GM12878 (cell line): ENCODE measurements at regions not wholly inside any gene's neighbourhood (a gene's known extent, or its start where the extent isn't known, plus 50 kb on each side); places are given as distances from the start of the nearest gene placed in this dataset.

Experiments
- ATAC-seq: fragments of 200-7000 bp; cut with Tn5 transposase; 3 replicates; pipeline ENCODE4 v1.9.1; 2020; ENCODE audit warnings: mild to moderate bottlenecking, moderate library complexity
- BruUV-seq: library from RNA; stranded (reverse); fragments of 400-500 nt; replicated peaks from 2 replicates; lab custom pipeline; 2021; lab: Mats Ljungman, UMichigan
- CTCF ChIA-PET: fragments of 300-600 bp; sonication (Branson Sonifier 250); formaldehyde crosslinking; extraction: SDS; loops from one replicate; lab custom pipeline; 2021; ENCODE audit warnings: inconsistent platforms; lab: Yijun Ruan, JAX
- POLR2A ChIA-PET: fragments of 350-600 bp; formaldehyde crosslinking; extraction: SDS; loops from one replicate; lab custom pipeline; 2021; ENCODE audit warnings: inconsistent platforms; lab: Charles Lee
- RAD21 ChIA-PET: fragments of 300-600 bp; sonication (Branson Sonifier 250); formaldehyde crosslinking; loops from one replicate; lab custom pipeline; 2023; ENCODE audit warnings: antibody characterized with exemption; ENCODE audit not compliant: unreplicated experiment; lab: Charles Lee
- SMC1A ChIA-PET: fragments of 300-600 bp; sonication (Branson Sonifier 250); formaldehyde crosslinking; loops from one replicate; lab custom pipeline; 2023; ENCODE audit not compliant: unreplicated experiment, uncharacterized antibody; lab: Charles Lee
- DNase-seq: peaks from one replicate; pipeline ENCODE4 v3.0.0-alpha.2; 2011; ENCODE audit warnings: low read depth, low spot score
- FAIRE-seq: peaks from 3 replicates; lab custom pipeline; 2011; peaks lifted over from hg19 to GRCh38; lab: Jason Lieb, UNC
- H2AFZ ChIP-seq: 2 replicates; pipeline ENCODE4 v1.6.0; 2011; ENCODE audit warnings: low read depth, low read length, control low read depth; ENCODE audit not compliant: control insufficient read depth
- H3K27ac ChIP-seq: 2 replicates; pipeline ENCODE4 v1.5.1; 2011; ENCODE audit warnings: control low read depth; ENCODE audit not compliant: control insufficient read depth, insufficient read depth
- H3K27me3 ChIP-seq, 2 experiments: replicated peaks in 1 of 2; 2 replicates each; pipeline versions ENCODE4 v1.6.0 to v1.6.1; 2011; ENCODE audit warnings: low read length in 1 of 2; ENCODE audit not compliant: control insufficient read depth in 2 of 2, insufficient read depth in 2 of 2
- H3K36me3 ChIP-seq, 2 experiments: 2 replicates each; pipeline ENCODE4 v1.5.1; 2011; ENCODE audit warnings: low read length in 1 of 2; ENCODE audit not compliant: control insufficient read depth in 2 of 2, insufficient read depth in 2 of 2
- H3K4me1 ChIP-seq: 2 replicates; pipeline ENCODE4 v1.6.1; 2011; ENCODE audit warnings: mild to moderate bottlenecking, low read length, moderate library complexity, mixed read lengths; ENCODE audit not compliant: control insufficient read depth, insufficient read depth
- H3K4me2 ChIP-seq: 2 replicates; pipeline ENCODE4 v1.6.0; 2011; ENCODE audit warnings: control low read depth; ENCODE audit not compliant: control insufficient read depth, insufficient read depth
- H3K4me3 ChIP-seq: fragments of 200-600 bp; sonication (generic); 2 replicates; pipeline ENCODE4 v1.5.1; 2016
- H3K79me2 ChIP-seq: 2 replicates; pipeline ENCODE4 v1.6.0; 2011; ENCODE audit warnings: low read length; ENCODE audit not compliant: control insufficient read depth, insufficient read depth
- H3K9ac ChIP-seq: 2 replicates; pipeline ENCODE4 v1.8.0; 2011; ENCODE audit warnings: low read length, control low read depth, mixed read lengths; ENCODE audit not compliant: control insufficient read depth, insufficient read depth
- H3K9me3 ChIP-seq: replicated peaks from 3 replicates; pipeline ENCODE4 v1.5.1; 2011; ENCODE audit warnings: mild to moderate bottlenecking, low read length; ENCODE audit not compliant: control insufficient read depth, insufficient read depth
- H4K20me1 ChIP-seq: 2 replicates; pipeline ENCODE4 v1.6.0; 2011; ENCODE audit not compliant: control insufficient read depth, insufficient read depth
- CBFB ChIP-seq: IDR thresholded peaks from 2 replicates; pipeline ENCODE4 v1.6.1; 2016; ENCODE audit warnings: antibody characterized with exemption, low read depth
- CHD2 ChIP-seq: IDR thresholded peaks from 2 replicates; pipeline ENCODE4 v1.6.1; 2011; ENCODE audit warnings: low read depth, low read length, improper control_type of control experiment, borderline replicate concordance
- CUX1 ChIP-seq: IDR thresholded peaks from 2 replicates; pipeline ENCODE4 v1.6.1; 2012; ENCODE audit warnings: improper control_type of control experiment, low read depth, low read length; ENCODE audit not compliant: insufficient replicate concordance
- ESRRA ChIP-seq: IDR thresholded peaks from 2 replicates; pipeline ENCODE4 v1.6.1; 2012; ENCODE audit warnings: mild to moderate bottlenecking, low read length, improper control_type of control experiment
- HCFC1 ChIP-seq: fragments of 150-350 bp; IDR thresholded peaks from 2 replicates; pipeline ENCODE4 v1.6.1; 2014; ENCODE audit warnings: low read length
- PRDM15 ChIP-seq: fragments of 450-650 bp; formaldehyde crosslinking; IDR thresholded peaks from 2 replicates; pipeline ENCODE4 v1.4.0; 2020; ENCODE audit warnings: mild to moderate bottlenecking, moderate library complexity
- RELA ChIP-seq: fragments of 450-650 bp; IDR thresholded peaks from 2 replicates; pipeline ENCODE4 v1.8.0; 2014; ENCODE audit warnings: borderline replicate concordance; ENCODE audit not compliant: partially characterized antibody
- SPI1 ChIP-seq: IDR thresholded peaks from 2 replicates; pipeline ENCODE4 v1.6.1; 2011; ENCODE audit warnings: low read depth, mild to moderate bottlenecking, low read length, moderate library complexity, borderline replicate concordance; ENCODE audit not compliant: insufficient read depth
- TCF7 ChIP-seq: IDR thresholded peaks from 2 replicates; pipeline ENCODE4 v1.6.1; 2014; ENCODE audit warnings: antibody characterized with exemption, borderline replicate concordance
- WGBS: methylation state at CpG from one replicate; pipeline ENCODE4 v1.1.6; 2016; ENCODE audit warnings: low lambda C conversion rate; ENCODE audit not compliant: insufficient replicate concordance, insufficient coverage; ENCODE audit errors: missing lambda C conversion rate; 5-methylcytosine and 5-hydroxymethylcytosine counted together
- in situ Hi-C: fragments of 300-500 bp; cut with MboI; formaldehyde crosslinking; loops from 9 replicates; pipeline ENCODE4 v1.14.3; 2018; ENCODE audit warnings: mixed read lengths
- intact Hi-C: fragments of 100-400 bp; cut with micrococcal nuclease; formaldehyde crosslinking; loops from one replicate; pipeline ENCODE4 v1.14.2; 2022; ENCODE audit not compliant: unreplicated experiment
- TF ChIP-seq, protein P1 (sequence below): IDR thresholded peaks from 2 replicates; pipeline ENCODE4 v1.6.1; 2012; ENCODE audit warnings: low read depth, low read length, improper control_type of control experiment

- CTCF ChIA-PET, result interaction anchor here (0.9 to 1.3 kb wide), 3 partner anchors 11 to 51 kb away, joined by 4 to 5 read pairs (median 4); no protein-coding TSS in a partner anchor
- H3K9me3 ChIP-seq, result no peaks in the 10 kb centered on the region
These were observed 222.6 kb downstream of the CAAP1 start for GRCh38 chr9:26669701-26670670.

More at GRCh38 chr9:26669701-26670670, 222.6 kb downstream of the CAAP1 start:
- H3K4me3 ChIP-seq, result no peak overlapping the region
- no peaks in the 10 kb centered on the region for H3K79me2 ChIP-seq
- no peaks in the 10 kb centered on the region for H4K20me1 ChIP-seq
- H3K36me3 ChIP-seq, result no peaks in the 10 kb centered on the region
- H3K9ac ChIP-seq, result no peak overlapping the region
- DNase-seq, result no peak
- in situ Hi-C loops (no loop called here), intact Hi-C loops (no loop called here)
- no peak overlapping the region for H3K4me2 ChIP-seq
- H3K27ac ChIP-seq, result no peak overlapping the region
- WGBS, result 25% methylated on average over 5 of the region's 5 CpGs
- no peak for FAIRE-seq
- ChIA-PET SMC1A (interaction anchor here (0.9 to 1.2 kb wide), 3 partner anchors 9 to 31 kb away, joined by 3 read pairs; no protein-coding TSS in a partner anchor), RAD21 (no interaction called here), POLR2A (no interaction called here)
- H3K4me1 ChIP-seq, result no peaks in the 10 kb centered on the region
- BruUV-seq, result no TSS peak
- no peaks in the 10 kb centered on the region for H3K27me3 ChIP-seq
- TF ChIP-seq RELA (no peak), CBFB (no peak), PRDM15 (CRISPR knock-in tag) (no peak), TCF7 (no peak), ESRRA (no peak), CHD2 (no peak), CUX1 (no peak), HCFC1 (no peak), SPI1 (no peak)
- TF ChIP-seq, protein P1, sequence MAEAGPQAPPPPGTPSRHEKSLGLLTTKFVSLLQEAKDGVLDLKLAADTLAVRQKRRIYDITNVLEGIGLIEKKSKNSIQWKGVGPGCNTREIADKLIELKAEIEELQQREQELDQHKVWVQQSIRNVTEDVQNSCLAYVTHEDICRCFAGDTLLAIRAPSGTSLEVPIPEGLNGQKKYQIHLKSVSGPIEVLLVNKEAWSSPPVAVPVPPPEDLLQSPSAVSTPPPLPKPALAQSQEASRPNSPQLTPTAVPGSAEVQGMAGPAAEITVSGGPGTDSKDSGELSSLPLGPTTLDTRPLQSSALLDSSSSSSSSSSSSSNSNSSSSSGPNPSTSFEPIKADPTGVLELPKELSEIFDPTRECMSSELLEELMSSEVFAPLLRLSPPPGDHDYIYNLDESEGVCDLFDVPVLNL, result no peak
- ATAC-seq, result peak; percentile 52
- no peak overlapping the region for H2AFZ ChIP-seq
